HL-60 (cell line): ENCODE measurements at regions not wholly inside any gene's neighbourhood (a gene's known extent, or its start where the extent isn't known, plus 50 kb on each side); places are given as distances from the start of the nearest gene placed in this dataset.

Source experiments
- CTCF ChIP-seq: IDR thresholded peaks from one replicate; pipeline ENCODE4 v1.5.1; 2011; ENCODE audit warnings: low read length, control low read depth, inconsistent platforms; ENCODE audit not compliant: insufficient read depth
- POLR2AphosphoS5 ChIP-seq: IDR thresholded peaks from 2 replicates; pipeline ENCODE4 v1.6.1; 2012; ENCODE audit warnings: low read depth
- SPI1 ChIP-seq: IDR thresholded peaks from 2 replicates; pipeline ENCODE4 v1.6.1; 2012; ENCODE audit warnings: low read depth, mild to moderate bottlenecking, borderline replicate concordance

- TF ChIP-seq CTCF (no peak), SPI1 (no peak), POLR2AphosphoS5 (no peak)
Measured at GRCh38 chr14:56046546-56046945, 71.7 kb upstream of the PELI2 start.
